Naive thymus-derived CD8-positive, alpha-beta T cell (primary cell): ENCODE measurements at regions not wholly inside any gene's neighbourhood (a gene's known extent, or its start where the extent isn't known, plus 50 kb on each side); places are given as distances from the start of the nearest gene placed in this dataset.

ENCODE experiments used
- ATAC-seq, 2 donors: fragments of 150-1000 bp; cut with Tn5 transposase in 1 of 2; sonication (Bioruptor Pico), chemical (Tn5 transposase) in 1 of 2; 1 replicate in 1 of 2; 2 replicates in 1 of 2; pipeline ENCODE4 v1.10.0; 2021; ENCODE audit warnings: mild to moderate bottlenecking in 2 of 2, moderate library complexity in 2 of 2
- POLR2A ChIA-PET: fragments of 350-600 bp; sonication (Branson Sonifier 250); formaldehyde crosslinking; loops from one replicate; lab custom pipeline; 2021; ENCODE audit warnings: antibody characterized with exemption; lab: Charles Lee
- DNase-seq, 10 donors: peaks; one replicate each; pipeline versions ENCODE4 v3.0.0 to v3.0.0-alpha.2; 2020 to 2022
- H3K27ac Mint-ChIP-seq, 10 donors: one replicate each; pipeline ENCODE4 v1.8.0; 2020 to 2022; ENCODE audit warnings: mild to moderate bottlenecking in 10 of 10, mixed read lengths in 10 of 10, moderate library complexity in 4 of 10, inconsistent platforms in 1 of 10
- H3K27me3 Mint-ChIP-seq, 5 donors: one replicate each; pipeline ENCODE4 v1.8.0; 2021 to 2022; ENCODE audit warnings: mixed read lengths in 5 of 5
- H3K36me3 Mint-ChIP-seq, 3 donors: one replicate each; pipeline ENCODE4 v1.8.0; 2020 to 2022; ENCODE audit warnings: mixed read lengths in 3 of 3, mild to moderate bottlenecking in 2 of 3, inconsistent platforms in 1 of 3
- H3K4me1 Mint-ChIP-seq, 4 donors: one replicate each; pipeline ENCODE4 v1.8.0; 2021 to 2022; ENCODE audit warnings: mixed read lengths in 4 of 4
- H3K4me3 Mint-ChIP-seq, 10 donors: one replicate each; pipeline ENCODE4 v1.8.0; 2020 to 2022; ENCODE audit warnings: mild to moderate bottlenecking in 10 of 10, mixed read lengths in 10 of 10, moderate library complexity in 6 of 10, inconsistent platforms in 1 of 10
- H3K9me3 Mint-ChIP-seq, 9 donors: one replicate each; pipeline ENCODE4 v1.8.0; 2020 to 2022; ENCODE audit warnings: mixed read lengths in 9 of 9, mild to moderate bottlenecking in 3 of 9, inconsistent platforms in 1 of 9, moderate library complexity in 1 of 9

GRCh38 chr7:34486371-34486770, 171.6 kb upstream of the NPSR1 start:
- POLR2A ChIA-PET = no interaction called here
- Mint-ChIP-seq H3K27ac (no peak overlapping the region), H3K4me3 (no peak overlapping the region), H3K4me1 (no peaks in the 10 kb centered on the region), H3K9me3 (peaks cover 0 to 34% (median 8%) of the 10 kb centered on the region in 9 donors), H3K36me3 (peaks cover 0 to 5% (median 0%) of the 10 kb centered on the region in 3 donors), H3K27me3 (peaks cover 0 to 4% (median 0%) of the 10 kb centered on the region in 5 donors)
- no peak for ATAC-seq
- DNase-seq = no peak

GRCh38 chr7:34487391-34488115, 170.5 kb upstream of the NPSR1 start:
- ATAC-seq = no peak
- no peak overlapping the region for H3K27ac Mint-ChIP-seq
- peaks cover 0 to 5% (median 0%) of the 10 kb centered on the region in 3 donors for H3K36me3 Mint-ChIP-seq
- H3K4me3 Mint-ChIP-seq = no peak overlapping the region
- H3K9me3 Mint-ChIP-seq = peaks cover 0 to 33% (median 8%) of the 10 kb centered on the region in 9 donors
- H3K4me1 Mint-ChIP-seq = no peaks in the 10 kb centered on the region
- no peak for DNase-seq
- POLR2A ChIA-PET = no interaction called here
- H3K27me3 Mint-ChIP-seq = peaks cover 0 to 4% (median 0%) of the 10 kb centered on the region in 5 donors

- Mint-ChIP-seq H3K4me3 (no peak overlapping the region), H3K27me3 (peaks cover 0 to 3% (median 0%) of the 10 kb centered on the region in 5 donors), H3K4me1 (no peaks in the 10 kb centered on the region), H3K9me3 (peaks cover 0 to 33% (median 5%) of the 10 kb centered on the region in 9 donors), H3K36me3 (no peaks in the 10 kb centered on the region), H3K27ac (no peak overlapping the region)
- POLR2A ChIA-PET = no interaction called here
- DNase-seq (no peak), ATAC-seq (no peak)
These were observed 169.3 kb upstream of the NPSR1 start for GRCh38 chr7:34488766-34489165.

GRCh38 chr7:34491899-34492298, 166.1 kb upstream of the NPSR1 start:
- DNase-seq = no peak
- no peak for ATAC-seq
- no peaks in the 10 kb centered on the region for H3K36me3 Mint-ChIP-seq
- H3K4me1 Mint-ChIP-seq = no peaks in the 10 kb centered on the region
- no peak overlapping the region for H3K4me3 Mint-ChIP-seq
- peaks cover 0 to 42% (median 7%) of the 10 kb centered on the region in 9 donors for H3K9me3 Mint-ChIP-seq
- peaks cover 0 to 3% (median 0%) of the 10 kb centered on the region in 5 donors for H3K27me3 Mint-ChIP-seq
- no peak overlapping the region for H3K27ac Mint-ChIP-seq
- POLR2A ChIA-PET = no interaction called here

GRCh38 chr7:34493752-34494151, 164.3 kb upstream of the NPSR1 start:
- Mint-ChIP-seq H3K9me3 (peaks cover 0 to 44% (median 7%) of the 10 kb centered on the region in 9 donors), H3K4me1 (no peaks in the 10 kb centered on the region), H3K27me3 (peaks cover 0 to 3% (median 0%) of the 10 kb centered on the region in 5 donors), H3K36me3 (no peaks in the 10 kb centered on the region), H3K4me3 (no peak overlapping the region), H3K27ac (no peak overlapping the region)
- DNase-seq (no peak), ATAC-seq (no peak)
- POLR2A ChIA-PET = no interaction called here

GRCh38 chr7:34497153-34497777, 160.8 kb upstream of the NPSR1 start:
- H3K36me3 Mint-ChIP-seq = no peaks in the 10 kb centered on the region
- H3K9me3 Mint-ChIP-seq = peaks cover 0 to 56% (median 10%) of the 10 kb centered on the region in 9 donors
- H3K27ac Mint-ChIP-seq = no peak overlapping the region
- POLR2A ChIA-PET = no interaction called here
- H3K4me3 Mint-ChIP-seq = no peak overlapping the region
- H3K27me3 Mint-ChIP-seq = no peaks in the 10 kb centered on the region
- ATAC-seq (no peak), DNase-seq (no peak)
- no peaks in the 10 kb centered on the region for H3K4me1 Mint-ChIP-seq

- POLR2A ChIA-PET = no interaction called here
- Mint-ChIP-seq H3K27me3 (no peaks in the 10 kb centered on the region), H3K4me3 (no peak overlapping the region), H3K27ac (no peak overlapping the region), H3K4me1 (no peaks in the 10 kb centered on the region), H3K36me3 (no peaks in the 10 kb centered on the region), H3K9me3 (peaks cover 0 to 18% (median 7%) of the 10 kb centered on the region in 9 donors)
- DNase-seq = no peak
- ATAC-seq = no peak
These were observed 156.9 kb upstream of the NPSR1 start for GRCh38 chr7:34501156-34501555.

- H3K9me3 Mint-ChIP-seq = peaks cover 0 to 23% (median 7%) of the 10 kb centered on the region in 9 donors
These were observed 150.8 kb upstream of the NPSR1 start for GRCh38 chr7:34507191-34507590.

GRCh38 chr7:34523226-34523918, 134.6 kb upstream of the NPSR1 start:
- POLR2A ChIA-PET = no interaction called here
- Mint-ChIP-seq H3K4me3 (no peak overlapping the region), H3K9me3 (peaks cover 0 to 50% (median 18%) of the 10 kb centered on the region in 9 donors), H3K27ac (no peak overlapping the region), H3K4me1 (no peaks in the 10 kb centered on the region), H3K36me3 (peaks cover 0 to 8% (median 0%) of the 10 kb centered on the region in 3 donors), H3K27me3 (no peaks in the 10 kb centered on the region)
- DNase-seq (no peak), ATAC-seq (no peak)

More at GRCh38 chr7:34507191-34507590, 150.8 kb upstream of the NPSR1 start:
- no peaks in the 10 kb centered on the region for H3K27me3 Mint-ChIP-seq
- POLR2A ChIA-PET = no interaction called here
- ATAC-seq = no peak
- H3K36me3 Mint-ChIP-seq = peaks cover 0 to 13% (median 0%) of the 10 kb centered on the region in 3 donors
- H3K27ac Mint-ChIP-seq = no peak overlapping the region
- no peak for DNase-seq
- no peak overlapping the region for H3K4me3 Mint-ChIP-seq
- H3K4me1 Mint-ChIP-seq = no peaks in the 10 kb centered on the region

- Mint-ChIP-seq H3K9me3 (peaks cover 0 to 30% (median 10%) of the 10 kb centered on the region in 9 donors), H3K4me1 (no peaks in the 10 kb centered on the region), H3K27ac (no peak overlapping the region), H3K36me3 (peaks cover 0 to 14% (median 0%) of the 10 kb centered on the region in 3 donors), H3K4me3 (no peak overlapping the region), H3K27me3 (no peaks in the 10 kb centered on the region)
- ATAC-seq (no peak), DNase-seq (no peak)
- POLR2A ChIA-PET = no interaction called here
These were observed 127.8 kb upstream of the NPSR1 start for GRCh38 chr7:34530259-34530658.

- Mint-ChIP-seq H3K27me3 (no peaks in the 10 kb centered on the region), H3K27ac (no peak overlapping the region), H3K36me3 (peaks cover 0 to 4% (median 0%) of the 10 kb centered on the region in 3 donors), H3K4me1 (no peaks in the 10 kb centered on the region), H3K4me3 (no peak overlapping the region), H3K9me3 (peaks cover 8 to 31% (median 14%) of the 10 kb centered on the region in 9 donors)
- DNase-seq = no peak
- ATAC-seq = no peak
- POLR2A ChIA-PET = no interaction called here
These were observed 119.0 kb upstream of the NPSR1 start for GRCh38 chr7:34539003-34539402.

GRCh38 chr7:34544621-34545020, 113.4 kb upstream of the NPSR1 start:
- Mint-ChIP-seq H3K4me3 (no peak overlapping the region), H3K27ac (no peak overlapping the region), H3K9me3 (peaks cover 3 to 28% (median 11%) of the 10 kb centered on the region in 9 donors), H3K27me3 (no peaks in the 10 kb centered on the region), H3K36me3 (peaks cover 0 to 4% (median 0%) of the 10 kb centered on the region in 3 donors), H3K4me1 (no peaks in the 10 kb centered on the region)
- no peak for ATAC-seq
- POLR2A ChIA-PET = no interaction called here
- DNase-seq = no peak

GRCh38 chr7:34550996-34551395, 107.0 kb upstream of the NPSR1 start:
- Mint-ChIP-seq H3K27ac (no peak overlapping the region), H3K4me3 (no peak overlapping the region), H3K9me3 (peaks cover 9 to 39% (median 19%) of the 10 kb centered on the region in 9 donors), H3K4me1 (peaks cover 0 to 2% (median 0%) of the 10 kb centered on the region in 4 donors), H3K27me3 (peaks cover 0 to 2% (median 0%) of the 10 kb centered on the region in 5 donors), H3K36me3 (no peaks in the 10 kb centered on the region)
- DNase-seq (no peak), ATAC-seq (no peak)
- POLR2A ChIA-PET = no interaction called here
